IPS-NIHi11 (cell line): ENCODE measurements at regions not wholly inside any gene's neighbourhood (a gene's known extent, or its start where the extent isn't known, plus 50 kb on each side); places are given as distances from the start of the nearest gene placed in this dataset.

Experiments used
- DNase-seq: peaks from one replicate; pipeline ENCODE4 v3.0.0; 2012; ENCODE audit warnings: mixed read lengths, low spot score

- no peak for DNase-seq
These were observed 292.2 kb downstream of the GAS1 start for GRCh38 chr9:86655147-86655546.

- DNase-seq = no peak
These were observed 293.8 kb downstream of the GAS1 start for GRCh38 chr9:86653466-86653865.

- no peak for DNase-seq
These were observed 294.6 kb downstream of the GAS1 start for GRCh38 chr9:86652736-86653135.

- no peak for DNase-seq
These were observed 295.7 kb upstream of the TUT7 start for GRCh38 chr9:86649913-86650312.

- no peak for DNase-seq
These were observed 294.6 kb upstream of the TUT7 start for GRCh38 chr9:86648828-86649170.

- no peak for DNase-seq
These were observed 294.1 kb upstream of the TUT7 start for GRCh38 chr9:86648156-86648827.

GRCh38 chr9:86645303-86645702 lies 291.1 kb upstream of the TUT7 start:
- DNase-seq = no peak

GRCh38 chr9:86644675-86645034 lies 290.4 kb upstream of the TUT7 start:
- DNase-seq = no peak

- DNase-seq = no peak
These were observed 289.9 kb upstream of the TUT7 start for GRCh38 chr9:86643946-86644674.

- DNase-seq = no peak
These were observed 288.5 kb upstream of the TUT7 start for GRCh38 chr9:86642721-86643120.

- DNase-seq = no peak
These were observed 287.8 kb upstream of the TUT7 start for GRCh38 chr9:86641970-86642369.

- DNase-seq = peak; percentile 22
These were observed 285.7 kb upstream of the TUT7 start for GRCh38 chr9:86639899-86640379.

- DNase-seq = no peak
These were observed 285.1 kb upstream of the TUT7 start for GRCh38 chr9:86639287-86639686.

- DNase-seq = no peak
These were observed 283.9 kb upstream of the TUT7 start for GRCh38 chr9:86638109-86638508.

- DNase-seq = peak; percentile 80
These were observed 283.3 kb upstream of the TUT7 start for GRCh38 chr9:86637515-86637914.

- no peak for DNase-seq
These were observed 282.3 kb upstream of the TUT7 start for GRCh38 chr9:86636519-86636918.

GRCh38 chr9:86636038-86636437 lies 281.8 kb upstream of the TUT7 start:
- DNase-seq = no peak

- no peak for DNase-seq
These were observed 280.3 kb upstream of the TUT7 start for GRCh38 chr9:86634501-86634900.

GRCh38 chr9:86633945-86634344 lies 279.7 kb upstream of the TUT7 start:
- DNase-seq = no peak

- DNase-seq = no peak
These were observed 278.3 kb upstream of the TUT7 start for GRCh38 chr9:86632537-86632936.

GRCh38 chr9:86629530-86629929 lies 275.3 kb upstream of the TUT7 start:
- DNase-seq = no peak

GRCh38 chr9:86626802-86627201 lies 272.6 kb upstream of the TUT7 start:
- DNase-seq = no peak

- no peak for DNase-seq
These were observed 270.4 kb upstream of the TUT7 start for GRCh38 chr9:86624630-86625029.
